GM19438 (cell line): ENCODE measurements at regions not wholly inside any gene's neighbourhood (a gene's known extent, or its start where the extent isn't known, plus 50 kb on each side); places are given as distances from the start of the nearest gene placed in this dataset.
A peak's percentile ranks its signal among the peaks of the same experiment; 100 is the strongest.

Experiments
- ATAC-seq: cut with Tn5 transposase; IDR thresholded peaks from one replicate; pipeline ENCODE4 v1.9.1; 2021; ENCODE audit warnings: low read depth; ENCODE audit not compliant: unreplicated experiment

DNA sequence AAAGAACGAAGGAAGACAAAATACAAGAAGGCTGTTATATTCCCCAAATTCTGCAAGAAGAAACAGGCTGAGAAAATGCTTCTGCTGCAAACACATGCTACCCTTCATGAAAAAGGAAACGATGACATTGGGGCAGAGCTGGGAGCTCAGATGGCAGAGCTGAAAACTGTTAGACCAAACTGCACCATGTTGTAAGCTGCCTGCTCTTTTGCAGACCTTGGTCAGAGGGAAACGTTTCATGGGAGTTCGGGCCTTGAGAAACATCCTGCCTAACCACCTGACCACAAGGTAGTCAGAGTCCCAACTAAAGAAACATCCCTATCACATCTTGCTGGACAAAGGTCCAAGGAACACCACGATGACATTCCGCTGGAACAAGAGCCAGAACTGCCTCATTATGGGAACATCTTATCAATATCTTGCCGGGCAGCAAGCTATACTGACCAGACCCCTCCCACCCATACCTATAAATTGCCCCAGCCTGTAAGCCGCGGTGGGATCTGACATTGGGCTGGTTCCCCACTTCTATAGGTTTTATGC, 110.7 kb upstream of the CTSC start:
- no peak for ATAC-seq

- no peak for ATAC-seq
Measured at GRCh38 chr11:88447281-88447680, 109.7 kb upstream of the CTSC start.

DNA sequence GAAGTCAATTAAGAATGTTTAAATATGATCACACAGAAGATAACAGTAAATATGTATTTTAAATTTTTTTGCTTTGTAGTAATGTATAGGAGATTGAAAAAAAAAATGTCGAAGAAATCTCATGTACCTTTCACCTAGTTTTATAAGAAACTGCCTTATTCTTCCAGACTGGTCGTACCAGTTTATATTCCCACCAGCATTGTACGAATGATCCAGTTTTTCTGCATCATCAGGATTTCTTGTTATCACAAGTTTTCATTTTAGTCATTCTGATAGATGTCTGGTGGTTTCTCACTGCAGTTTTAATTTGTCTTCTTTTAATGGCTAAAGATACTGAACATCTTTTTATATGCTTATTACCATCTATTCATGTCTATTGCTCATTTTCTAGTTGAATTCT, 101.8 kb upstream of the CTSC start:
- no peak for ATAC-seq

- no peak for ATAC-seq
Measured at GRCh38 chr11:88438721-88439120, 101.2 kb upstream of the CTSC start.

DNA sequence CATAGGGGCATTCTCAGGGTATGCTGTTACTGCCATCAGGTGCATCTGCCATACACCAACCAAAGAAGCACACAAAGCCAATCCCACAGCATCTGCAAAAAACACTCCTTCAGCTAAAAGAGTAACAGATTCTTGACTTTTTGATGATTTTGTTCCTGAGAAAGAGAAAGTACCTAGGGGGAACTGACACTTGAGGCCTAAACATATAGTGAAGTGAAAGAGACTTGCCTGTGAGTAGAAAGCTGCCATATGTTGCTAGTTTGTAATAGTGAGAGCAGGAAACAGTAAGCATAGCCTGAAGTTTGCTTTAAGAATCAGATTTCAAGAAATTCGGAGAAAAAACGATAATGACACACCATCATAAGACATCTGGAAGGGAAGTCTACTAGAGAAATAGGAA, 97.9 kb upstream of the CTSC start:
- ATAC-seq = peak; percentile 97

DNA sequence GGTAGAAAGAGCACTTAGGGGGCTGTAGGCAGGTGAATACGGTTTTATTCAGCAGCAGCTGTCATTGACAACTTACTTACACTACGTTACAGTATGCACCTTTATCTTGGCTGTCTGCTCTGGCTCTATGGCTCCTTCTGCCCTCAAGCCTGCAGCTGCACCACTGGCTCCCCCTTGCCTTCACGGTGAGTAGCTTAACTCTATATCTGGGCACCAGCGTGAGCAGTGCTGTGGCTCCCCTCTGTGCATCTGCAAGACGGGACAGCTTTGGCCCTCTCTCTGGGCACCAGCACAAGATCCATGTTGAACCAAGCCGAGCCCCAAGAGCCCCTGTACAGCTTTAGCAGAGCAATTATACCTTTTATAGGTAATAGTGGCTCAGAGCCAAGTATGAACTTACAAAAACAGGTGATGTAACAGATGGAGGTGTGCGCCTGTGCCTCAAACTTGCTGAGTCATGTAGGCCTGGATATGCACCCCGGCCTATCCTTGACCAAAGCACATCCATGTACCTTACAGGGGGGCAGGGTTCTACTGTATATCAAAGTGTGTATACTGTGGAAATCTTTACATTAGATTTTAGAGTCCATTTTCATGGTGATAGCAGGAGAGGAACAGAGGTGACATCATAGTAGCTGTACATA, 96.9 kb upstream of the CTSC start:
- ATAC-seq = no peak

GRCh38 chr11:88433536-88434230, 96.1 kb upstream of the CTSC start:
- no peak for ATAC-seq

DNA sequence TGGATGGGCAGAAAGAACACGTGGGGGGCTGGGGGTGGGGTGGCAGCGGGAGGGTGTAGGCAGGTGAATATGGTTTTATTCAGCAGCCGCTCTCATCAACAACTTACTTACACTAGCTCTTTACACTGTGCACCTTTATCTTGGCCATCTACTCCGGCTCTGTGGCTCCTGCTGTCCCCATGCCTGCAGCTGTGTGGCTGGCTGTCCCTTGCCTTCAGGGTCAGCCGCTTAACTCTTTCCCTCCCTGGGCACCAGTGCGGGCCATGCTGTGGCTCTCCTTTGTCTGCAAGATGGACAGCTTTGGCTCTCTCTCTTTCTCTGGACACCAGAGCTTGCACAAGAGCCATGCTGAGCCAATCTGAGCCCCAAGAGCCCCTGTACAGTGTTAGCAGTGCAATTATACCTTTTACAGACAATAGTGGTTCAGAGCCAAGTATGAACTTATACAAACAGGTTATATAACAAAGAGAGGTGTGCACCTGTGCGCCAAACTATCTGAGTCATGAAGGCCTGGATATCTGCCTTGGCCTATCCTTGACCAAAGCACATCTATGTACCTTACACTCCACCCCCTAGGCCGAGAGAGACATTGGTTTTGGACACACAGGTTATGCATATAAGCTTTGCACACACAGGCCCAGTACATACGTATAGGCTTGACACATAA, 94.3 kb upstream of the CTSC start:
- no peak for ATAC-seq

- no peak for ATAC-seq
Measured at GRCh38 chr11:88428959-88429358, 91.4 kb upstream of the CTSC start.

- ATAC-seq = no peak
Measured at GRCh38 chr11:88427719-88428118, 90.2 kb upstream of the CTSC start.

- no peak for ATAC-seq
Measured at GRCh38 chr11:88424881-88425280, 87.3 kb upstream of the CTSC start.

- peak; percentile 74 for ATAC-seq
Measured at GRCh38 chr11:88421530-88421929, 84.0 kb upstream of the CTSC start.

GRCh38 chr11:88420165-88420791, 82.7 kb upstream of the CTSC start:
- no peak for ATAC-seq

DNA sequence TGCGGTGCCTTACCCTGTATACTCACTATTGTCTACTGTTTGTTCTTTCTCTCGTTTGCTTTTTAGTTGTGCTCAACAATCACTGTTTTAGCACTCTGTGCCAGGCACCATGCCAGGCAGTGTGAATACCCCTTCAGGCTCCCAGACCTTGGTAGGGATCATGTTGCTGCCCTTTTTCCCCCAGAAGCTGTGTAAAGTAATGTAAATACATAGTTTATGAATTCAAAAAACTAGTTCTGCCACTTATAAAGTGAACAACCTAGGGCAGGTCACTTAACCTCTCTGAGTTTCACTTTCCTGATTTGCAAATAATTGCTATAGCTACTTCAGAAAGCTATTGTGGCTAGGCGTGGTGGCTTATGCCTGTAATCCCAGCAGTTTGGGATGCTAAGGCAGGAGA, 81.0 kb upstream of the CTSC start:
- no peak for ATAC-seq

GRCh38 chr11:88415495-88415894, 78.0 kb upstream of the CTSC start:
- no peak for ATAC-seq

- no peak for ATAC-seq
Measured at GRCh38 chr11:88414981-88415413, 77.5 kb upstream of the CTSC start.

- no peak for ATAC-seq
Measured at GRCh38 chr11:88414385-88414861, 76.9 kb upstream of the CTSC start.

DNA sequence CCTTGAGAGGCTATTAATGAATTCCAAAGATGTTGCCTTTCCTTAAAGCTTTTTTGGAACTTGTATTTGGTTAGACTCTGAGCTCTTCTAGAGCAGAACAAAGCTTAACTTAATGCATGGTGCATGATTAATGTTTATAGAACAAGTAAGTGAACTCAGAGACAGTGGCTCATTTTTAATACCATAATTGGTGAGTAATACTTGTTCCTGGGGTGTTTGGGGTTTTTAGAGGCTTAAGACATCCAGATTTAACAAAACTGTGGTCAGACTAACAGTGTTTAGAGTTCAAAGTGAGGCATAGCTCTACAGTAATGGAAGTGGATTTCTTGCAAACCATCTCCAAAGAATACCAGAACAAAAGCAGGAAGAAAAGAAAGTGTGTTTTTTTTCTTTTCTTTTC, 73.7 kb upstream of the CTSC start:
- no peak for ATAC-seq

DNA sequence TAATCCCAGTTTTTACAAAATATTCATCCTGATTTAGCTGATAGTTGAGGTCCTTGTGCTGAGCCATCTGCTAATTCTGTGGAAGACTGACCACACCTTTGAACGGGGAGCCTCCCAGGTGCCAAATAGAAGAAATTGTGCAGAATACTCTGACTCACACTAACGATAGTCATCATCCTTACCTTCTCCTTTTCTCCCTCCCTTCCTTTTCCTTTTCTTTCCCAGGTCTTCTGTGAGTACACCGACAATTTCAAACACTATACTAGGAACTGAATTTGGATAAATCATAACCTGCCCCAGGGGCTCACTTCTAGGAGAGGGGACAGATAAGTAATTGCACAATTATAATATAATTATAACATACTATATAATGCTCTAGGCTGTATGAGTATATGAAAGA, 73.1 kb upstream of the CTSC start:
- no peak for ATAC-seq

GRCh38 chr11:88410056-88410455, 72.5 kb upstream of the CTSC start:
- no peak for ATAC-seq

- ATAC-seq = no peak
Measured at GRCh38 chr11:88406876-88407275, 69.3 kb upstream of the CTSC start.
